Activated gamma-delta T cell (primary cell): ENCODE measurements at regions not wholly inside any gene's neighbourhood (a gene's known extent, or its start where the extent isn't known, plus 50 kb on each side); places are given as distances from the start of the nearest gene placed in this dataset.

Experiments
- DNase-seq: peaks from one replicate; lab custom pipeline; 2025; lab: John Stamatoyannopoulos, UW

GRCh38 chr5:57710126-57710525 lies 227.5 kb upstream of the ACTBL2 start:
- DNase-seq = no peak

GRCh38 chr5:57705769-57706168 lies 223.2 kb upstream of the ACTBL2 start:
- DNase-seq = no peak

DNA sequence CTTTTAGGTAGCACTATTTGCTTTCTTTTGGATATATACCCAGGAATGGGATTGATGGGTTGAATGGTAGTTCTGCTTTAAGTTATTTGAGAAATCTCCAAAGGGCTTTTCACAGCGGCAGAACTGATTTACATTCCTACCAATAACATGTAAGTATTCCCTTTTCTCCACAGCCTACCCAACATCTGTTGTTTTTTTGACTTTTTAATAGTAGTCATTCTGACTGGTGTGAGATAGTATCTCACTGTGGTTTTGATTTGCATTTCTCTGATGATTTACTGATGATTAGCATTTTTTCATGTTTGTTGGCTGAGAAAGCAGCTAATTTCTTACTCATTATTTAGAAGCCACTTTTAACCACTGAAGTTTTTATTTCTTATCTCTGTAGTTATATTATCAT lies 221.1 kb upstream of the ACTBL2 start:
- DNase-seq = no peak

GRCh38 chr5:57700484-57700883 lies 217.9 kb upstream of the ACTBL2 start:
- DNase-seq = no peak

DNA sequence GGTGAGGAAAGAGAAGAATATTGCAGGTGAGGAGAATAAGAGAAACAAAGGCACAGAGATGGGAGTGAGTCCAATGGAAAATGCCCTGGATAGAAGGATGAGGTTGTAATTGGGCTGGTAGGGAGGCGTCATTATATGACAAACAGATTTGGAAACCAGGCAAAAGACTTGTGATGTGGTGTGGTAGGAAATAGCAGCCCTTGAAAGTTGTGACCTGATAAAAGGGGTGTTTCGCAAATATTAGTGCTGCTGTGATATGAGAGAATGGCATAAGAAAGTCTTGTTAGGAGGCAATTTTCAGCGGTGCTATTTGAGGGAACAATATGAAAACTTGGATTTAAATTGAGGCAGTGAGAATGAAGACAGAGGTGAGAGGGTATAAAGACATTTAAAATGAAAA lies 217.5 kb upstream of the ACTBL2 start:
- no peak for DNase-seq

- DNase-seq = no peak
Measured at GRCh38 chr5:57698802-57699201, 216.2 kb upstream of the ACTBL2 start.

DNA sequence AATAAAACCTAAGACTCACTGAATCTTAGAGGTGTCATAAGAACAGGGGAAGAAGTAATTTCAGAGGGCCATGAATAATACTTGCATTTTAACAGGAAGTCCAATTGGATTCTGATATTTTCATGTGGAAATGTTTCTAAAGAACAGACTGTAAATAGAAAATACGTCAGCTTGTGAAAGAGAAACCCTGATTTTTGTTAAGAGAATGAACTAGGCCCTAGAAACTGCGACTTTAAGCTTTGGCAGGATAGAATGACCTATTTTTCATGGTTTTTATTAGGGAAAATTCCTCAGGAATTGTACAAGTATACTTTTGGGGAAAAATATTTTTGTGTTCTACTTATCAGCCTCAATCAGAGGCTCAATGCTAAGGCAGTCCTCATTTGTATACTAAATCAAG lies 215.5 kb upstream of the ACTBL2 start:
- DNase-seq = no peak

DNA sequence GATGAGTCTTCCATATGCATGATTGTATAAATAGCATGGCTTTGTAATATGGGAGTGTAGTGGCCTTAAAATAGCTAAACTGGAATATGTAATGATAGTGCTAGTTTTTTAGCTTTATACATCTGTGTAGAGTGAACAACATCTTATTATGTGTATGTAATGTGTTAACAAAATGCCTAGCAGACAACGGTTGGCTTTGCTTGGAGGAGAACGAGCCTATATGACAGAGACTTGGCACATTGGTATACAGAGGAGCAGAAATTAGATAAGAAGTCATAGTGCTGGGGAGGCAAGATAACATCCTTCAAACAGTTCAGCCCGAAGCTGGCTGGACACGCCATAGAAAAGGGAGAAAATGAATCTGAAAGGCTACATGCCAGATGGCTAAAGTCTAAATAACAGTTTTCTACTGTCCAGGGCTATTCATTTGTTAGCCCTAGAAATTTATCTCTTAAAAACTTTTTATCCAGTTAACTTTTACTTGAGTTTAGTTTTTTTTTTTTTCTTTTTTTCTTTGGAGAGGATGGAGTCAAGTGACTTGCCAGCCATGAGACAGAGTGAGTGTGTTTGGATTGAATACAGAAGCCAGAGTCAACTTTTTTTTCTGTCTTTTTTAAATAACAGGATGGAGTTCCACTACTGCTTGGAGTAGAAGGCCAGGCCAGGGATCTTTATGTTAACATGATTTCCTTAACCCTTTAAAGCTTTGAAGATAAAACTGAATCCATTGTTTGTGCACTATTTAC lies 214.4 kb upstream of the ACTBL2 start:
- no peak for DNase-seq

GRCh38 chr5:57696389-57696769 lies 213.8 kb upstream of the ACTBL2 start:
- DNase-seq = no peak

DNA sequence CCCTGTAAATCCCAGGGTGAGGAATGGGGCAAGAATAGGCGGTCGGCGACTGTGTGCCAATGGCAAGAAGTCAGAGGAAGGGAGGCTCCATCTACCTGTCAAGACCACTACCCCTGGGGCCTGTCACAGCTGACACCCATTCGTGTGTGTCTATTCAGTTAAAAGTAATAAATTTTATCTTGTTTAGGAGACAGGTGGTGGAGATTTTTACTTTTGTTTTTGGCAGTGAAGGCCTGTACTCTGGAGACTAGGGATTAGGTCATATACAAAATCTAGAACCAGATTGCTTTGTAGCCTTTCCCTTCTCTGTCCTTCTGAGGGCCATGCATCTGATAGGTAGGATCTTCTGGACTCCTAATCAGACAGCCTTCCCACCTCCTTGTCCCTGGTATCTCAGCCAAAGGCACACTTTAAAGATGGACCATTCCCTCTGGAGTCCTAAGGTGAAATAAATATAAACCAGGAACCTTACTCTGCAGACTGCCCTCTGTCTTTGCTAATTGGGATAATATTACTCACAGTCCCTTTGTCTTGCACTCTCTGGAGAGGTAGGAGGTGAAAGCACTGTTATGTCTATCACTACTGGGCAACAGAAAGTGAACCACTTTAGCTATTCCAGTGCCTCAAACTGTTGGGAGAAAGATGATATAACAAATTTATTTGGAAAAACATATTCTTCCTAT lies 213.2 kb upstream of the ACTBL2 start:
- no peak for DNase-seq

DNA sequence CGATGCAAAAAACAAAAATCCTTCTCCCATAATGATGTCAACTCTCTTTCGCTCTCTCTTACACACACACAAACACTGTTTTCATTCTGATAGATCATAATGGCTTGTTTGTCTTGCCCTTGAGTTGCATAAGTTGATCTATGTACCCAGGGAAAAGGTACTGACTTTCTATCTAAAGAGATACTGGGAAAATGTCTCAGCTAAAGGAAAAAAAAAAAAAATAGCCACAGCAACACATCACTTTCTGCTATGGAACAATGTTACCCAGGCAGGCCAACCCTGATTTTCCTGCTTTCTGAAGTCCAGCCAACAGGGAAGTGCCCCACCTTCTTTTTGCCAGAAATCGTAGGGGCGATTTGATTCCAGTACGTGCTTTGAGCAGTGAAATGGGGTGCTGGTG lies 212.6 kb upstream of the ACTBL2 start:
- DNase-seq = no peak

GRCh38 chr5:57693488-57694305 lies 211.1 kb upstream of the ACTBL2 start:
- DNase-seq = no peak

- DNase-seq = no peak
Measured at GRCh38 chr5:57692582-57693487, 210.2 kb upstream of the ACTBL2 start.

DNA sequence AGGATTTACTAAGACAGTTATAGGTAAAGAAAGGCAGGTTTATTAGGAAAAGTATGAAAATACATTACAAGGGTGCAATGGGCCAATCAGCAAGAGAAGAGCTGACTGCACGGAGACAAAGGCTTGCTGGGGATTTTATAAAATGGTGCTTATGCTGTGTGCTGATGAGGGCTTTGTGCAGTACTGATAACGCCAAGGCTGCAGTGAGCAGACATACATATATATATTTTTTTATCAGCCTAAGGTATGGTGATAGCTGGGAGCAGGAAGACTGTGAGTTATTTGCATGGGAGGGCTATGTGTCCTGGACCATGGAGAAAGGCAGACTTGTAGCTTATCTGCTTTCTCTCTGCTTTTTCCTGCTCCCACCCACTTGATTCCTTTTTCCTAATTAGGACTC lies 208.1 kb upstream of the ACTBL2 start:
- no peak for DNase-seq

- no peak for DNase-seq
Measured at GRCh38 chr5:57687596-57687995, 205.0 kb upstream of the ACTBL2 start.

- DNase-seq = no peak
Measured at GRCh38 chr5:57685516-57686255, 203.1 kb upstream of the ACTBL2 start.

DNA sequence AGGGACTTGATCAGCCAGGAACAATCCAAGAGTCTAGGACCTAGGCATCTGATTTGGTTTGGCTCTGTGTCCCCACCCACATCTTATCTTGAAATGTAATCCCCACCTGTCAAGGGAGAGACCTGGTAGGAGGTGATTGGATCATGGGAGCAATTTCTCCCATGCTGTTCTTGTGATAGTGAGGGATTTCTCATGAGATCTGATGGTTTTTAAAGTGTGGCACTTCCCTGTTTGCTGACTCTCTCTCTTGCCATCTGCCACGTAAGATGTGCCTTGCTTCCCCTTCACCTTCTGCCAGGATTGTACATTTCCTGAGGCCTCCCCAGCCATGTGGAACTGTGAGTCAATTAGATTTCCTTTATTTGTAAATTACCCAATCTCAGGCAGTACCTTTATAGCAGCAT lies 201.7 kb upstream of the ACTBL2 start:
- DNase-seq = no peak

DNA sequence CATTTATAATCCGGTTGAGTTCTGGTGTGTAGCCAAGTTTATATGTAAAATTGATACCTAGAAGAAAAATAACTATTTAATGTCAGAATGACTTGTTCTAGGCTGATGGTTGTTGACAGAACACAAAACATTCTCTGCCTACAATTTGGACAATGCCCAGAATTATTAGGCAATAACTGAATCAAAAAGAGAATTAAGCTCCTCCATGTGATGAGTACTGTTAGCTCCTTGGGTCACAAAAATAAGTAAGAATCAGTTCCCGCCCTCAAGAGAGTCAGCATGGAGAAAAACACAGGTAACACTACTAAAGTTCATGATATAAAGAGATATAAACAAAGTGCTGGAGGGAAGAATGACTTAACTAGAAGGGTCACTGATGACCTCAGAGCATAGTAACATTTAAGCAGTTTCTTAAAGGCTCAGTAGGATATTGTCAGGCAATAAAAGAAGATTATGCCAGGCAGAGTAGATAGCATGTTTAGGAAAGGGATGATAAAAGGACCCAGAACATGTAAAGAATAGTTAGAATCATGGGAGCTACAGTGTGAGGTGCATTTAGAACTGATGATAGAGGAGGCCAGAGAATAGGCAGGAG lies 200.5 kb upstream of the ACTBL2 start:
- no peak for DNase-seq

DNA sequence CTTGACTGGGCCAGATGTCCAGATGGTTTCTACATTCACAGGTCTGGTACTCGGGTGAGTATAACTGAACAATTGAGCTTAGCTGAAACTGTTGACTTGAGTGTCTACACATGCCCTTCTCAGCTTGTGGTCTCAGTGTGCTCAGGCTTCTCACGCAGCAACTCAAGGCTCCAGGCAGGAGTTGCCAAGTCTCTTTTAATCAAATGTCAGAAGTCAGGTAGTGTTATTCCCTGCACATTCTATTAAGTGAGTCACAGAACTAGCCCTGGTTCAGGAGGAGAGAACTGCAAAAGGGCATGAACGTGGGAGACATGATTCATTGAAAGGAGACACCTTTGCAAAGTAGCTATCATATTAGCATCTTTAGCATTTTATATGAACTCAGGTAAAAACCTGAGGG lies 199.3 kb upstream of the ACTBL2 start:
- no peak for DNase-seq

GRCh38 chr5:57680686-57681085 lies 198.1 kb upstream of the ACTBL2 start:
- DNase-seq = no peak

DNA sequence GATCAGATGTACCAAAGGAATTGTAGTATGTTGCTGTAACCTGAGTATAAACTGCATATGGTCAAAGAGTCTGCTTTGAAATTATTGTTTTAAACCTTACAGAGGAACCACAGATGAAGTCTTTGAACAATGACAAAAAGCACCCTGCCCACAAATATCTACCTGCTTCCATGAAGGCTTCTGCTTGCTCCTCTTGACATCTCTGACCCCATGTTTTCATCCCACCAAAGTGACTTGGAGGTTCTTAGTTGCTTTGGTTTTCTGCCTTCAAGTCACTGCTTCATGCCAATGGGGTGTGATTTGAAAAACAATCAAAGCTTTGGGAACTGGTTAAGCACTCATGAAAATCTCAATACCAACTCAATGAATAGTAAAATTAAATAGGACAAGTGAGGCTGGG lies 194.6 kb upstream of the ACTBL2 start:
- DNase-seq = no peak
